SJCRH30 (cell line): ENCODE measurements at regions not wholly inside any gene's neighbourhood (a gene's known extent, or its start where the extent isn't known, plus 50 kb on each side); places are given as distances from the start of the nearest gene placed in this dataset.
A peak's percentile ranks its signal among the peaks of the same experiment; 100 is the strongest.

Experiments
- DNase-seq, 2 experiments: peaks; one replicate each; pipeline ENCODE4 v3.0.0-alpha.2; 2015 to 2020
- H3K27ac ChIP-seq: fragments of 250-450 bp; sonication (Bioruptor Pico); 2 replicates; pipeline ENCODE4 v1.5.1; 2020; ENCODE audit warnings: mild to moderate bottlenecking, moderate library complexity
- H3K27me3 ChIP-seq: fragments of 250-450 bp; sonication (Bioruptor Pico); 2 replicates; pipeline ENCODE4 v1.5.1; 2020; ENCODE audit warnings: mild to moderate bottlenecking, moderate library complexity
- H3K36me3 ChIP-seq: fragments of 250-450 bp; sonication (Bioruptor Pico); 2 replicates; pipeline ENCODE4 v1.5.1; 2020; ENCODE audit warnings: mild to moderate bottlenecking, moderate library complexity
- H3K4me1 ChIP-seq: fragments of 250-450 bp; sonication (Bioruptor Pico); 2 replicates; pipeline ENCODE4 v1.5.1; 2020; ENCODE audit warnings: mild to moderate bottlenecking, moderate library complexity
- H3K4me3 ChIP-seq: fragments of 250-450 bp; sonication (Bioruptor Pico); 2 replicates; pipeline ENCODE4 v1.5.1; 2020; ENCODE audit warnings: mild to moderate bottlenecking, moderate library complexity
- H3K9me3 ChIP-seq: fragments of 250-450 bp; sonication (Bioruptor Pico); replicated peaks from 2 replicates; pipeline ENCODE4 v1.5.1; 2020; ENCODE audit warnings: mild to moderate bottlenecking, moderate library complexity

GRCh38 chr16:6690741-6691140 lies 641.9 kb upstream of the RBFOX1 start:
- H3K27me3 ChIP-seq: no peaks in the 10 kb centered on the region
- no peak for DNase-seq
- no peaks in the 10 kb centered on the region for H3K9me3 ChIP-seq

GRCh38 chr16:6689643-6690042 lies 643.0 kb upstream of the RBFOX1 start:
- no peaks in the 10 kb centered on the region for H3K9me3 ChIP-seq
- H3K4me3 ChIP-seq: no peak overlapping the region
- H3K4me1 ChIP-seq: no peaks in the 10 kb centered on the region
- no peak overlapping the region for H3K27ac ChIP-seq
- H3K36me3 ChIP-seq: no peaks in the 10 kb centered on the region
- H3K27me3 ChIP-seq: no peaks in the 10 kb centered on the region
- DNase-seq: no peak

More at GRCh38 chr16:6690741-6691140, 641.9 kb upstream of the RBFOX1 start:
- H3K4me3 ChIP-seq: no peak overlapping the region
- H3K36me3 ChIP-seq: no peaks in the 10 kb centered on the region
- H3K27ac ChIP-seq: no peak overlapping the region
- no peaks in the 10 kb centered on the region for H3K4me1 ChIP-seq

GRCh38 chr16:6687593-6687992 lies 645.1 kb upstream of the RBFOX1 start:
- Histone ChIP-seq H3K4me1 (no peaks in the 10 kb centered on the region), H3K9me3 (no peaks in the 10 kb centered on the region), H3K27ac (no peak overlapping the region), H3K36me3 (no peaks in the 10 kb centered on the region), H3K27me3 (no peaks in the 10 kb centered on the region), H3K4me3 (no peak overlapping the region)
- DNase-seq: no peak

GRCh38 chr16:6684076-6684673 lies 648.5 kb upstream of the RBFOX1 start:
- no peak overlapping the region for H3K27ac ChIP-seq
- peak in 1 of 2 experiments; percentile 34 for DNase-seq

GRCh38 chr16:6682142-6682811 lies 650.4 kb upstream of the RBFOX1 start:
- DNase-seq: peak; percentile 22 to 47
- Histone ChIP-seq H3K4me1 (no peaks in the 10 kb centered on the region), H3K4me3 (no peak overlapping the region), H3K27ac (no peak overlapping the region), H3K27me3 (no peaks in the 10 kb centered on the region), H3K36me3 (no peaks in the 10 kb centered on the region), H3K9me3 (no peaks in the 10 kb centered on the region)

More at GRCh38 chr16:6684076-6684673, 648.5 kb upstream of the RBFOX1 start:
- Histone ChIP-seq H3K36me3 (no peaks in the 10 kb centered on the region), H3K4me1 (no peaks in the 10 kb centered on the region), H3K27me3 (no peaks in the 10 kb centered on the region), H3K4me3 (no peak overlapping the region), H3K9me3 (no peaks in the 10 kb centered on the region)

- no peak overlapping the region for H3K27ac ChIP-seq
- DNase-seq: no peak
- no peaks in the 10 kb centered on the region for H3K27me3 ChIP-seq
- no peak overlapping the region for H3K4me3 ChIP-seq
- no peaks in the 10 kb centered on the region for H3K4me1 ChIP-seq
- no peaks in the 10 kb centered on the region for H3K36me3 ChIP-seq
- H3K9me3 ChIP-seq: no peaks in the 10 kb centered on the region
Observed at GRCh38 chr16:6678586-6678985, 654.1 kb upstream of the RBFOX1 start.

GRCh38 chr16:6674071-6674470 lies 658.6 kb upstream of the RBFOX1 start:
- no peak for DNase-seq
- Histone ChIP-seq H3K27ac (no peak overlapping the region), H3K27me3 (no peaks in the 10 kb centered on the region), H3K4me1 (no peaks in the 10 kb centered on the region), H3K9me3 (no peaks in the 10 kb centered on the region), H3K4me3 (no peak overlapping the region), H3K36me3 (no peaks in the 10 kb centered on the region)

- H3K9me3 ChIP-seq: no peaks in the 10 kb centered on the region
- H3K36me3 ChIP-seq: no peaks in the 10 kb centered on the region
- no peaks in the 10 kb centered on the region for H3K4me1 ChIP-seq
- DNase-seq: no peak
- no peak overlapping the region for H3K27ac ChIP-seq
- no peaks in the 10 kb centered on the region for H3K27me3 ChIP-seq
- no peak overlapping the region for H3K4me3 ChIP-seq
Observed at GRCh38 chr16:6672507-6672906, 660.1 kb upstream of the RBFOX1 start.

GRCh38 chr16:6667393-6667792 lies 665.3 kb upstream of the RBFOX1 start:
- Histone ChIP-seq H3K27me3 (no peaks in the 10 kb centered on the region), H3K4me1 (no peaks in the 10 kb centered on the region), H3K4me3 (no peak overlapping the region), H3K36me3 (no peaks in the 10 kb centered on the region), H3K9me3 (no peaks in the 10 kb centered on the region), H3K27ac (no peak overlapping the region)
- DNase-seq: no peak

- H3K27me3 ChIP-seq: no peaks in the 10 kb centered on the region
- no peak overlapping the region for H3K27ac ChIP-seq
- H3K9me3 ChIP-seq: no peaks in the 10 kb centered on the region
- no peak overlapping the region for H3K4me3 ChIP-seq
- H3K36me3 ChIP-seq: no peaks in the 10 kb centered on the region
- no peaks in the 10 kb centered on the region for H3K4me1 ChIP-seq
- no peak for DNase-seq
Observed at GRCh38 chr16:6665126-6665525, 667.5 kb upstream of the RBFOX1 start.

- no peak for DNase-seq
- no peaks in the 10 kb centered on the region for H3K36me3 ChIP-seq
- no peaks in the 10 kb centered on the region for H3K4me1 ChIP-seq
- H3K27ac ChIP-seq: no peak overlapping the region
- H3K4me3 ChIP-seq: no peak overlapping the region
- H3K9me3 ChIP-seq: no peaks in the 10 kb centered on the region
- H3K27me3 ChIP-seq: no peaks in the 10 kb centered on the region
Observed at GRCh38 chr16:6663668-6664067, 669.0 kb upstream of the RBFOX1 start.

GRCh38 chr16:6656760-6657159 lies 675.9 kb upstream of the RBFOX1 start:
- no peak overlapping the region for H3K27ac ChIP-seq
- no peak for DNase-seq
- H3K4me1 ChIP-seq: no peaks in the 10 kb centered on the region
- no peaks in the 10 kb centered on the region for H3K27me3 ChIP-seq
- H3K36me3 ChIP-seq: no peaks in the 10 kb centered on the region
- H3K9me3 ChIP-seq: no peaks in the 10 kb centered on the region
- no peak overlapping the region for H3K4me3 ChIP-seq

GRCh38 chr16:6646891-6647290 lies 685.8 kb upstream of the RBFOX1 start:
- H3K27me3 ChIP-seq: no peaks in the 10 kb centered on the region
- no peak overlapping the region for H3K4me3 ChIP-seq
- H3K27ac ChIP-seq: no peak overlapping the region
- no peaks in the 10 kb centered on the region for H3K9me3 ChIP-seq
- no peaks in the 10 kb centered on the region for H3K4me1 ChIP-seq
- H3K36me3 ChIP-seq: no peaks in the 10 kb centered on the region
- no peak for DNase-seq

- no peaks in the 10 kb centered on the region for H3K36me3 ChIP-seq
- no peak overlapping the region for H3K27ac ChIP-seq
- no peaks in the 10 kb centered on the region for H3K27me3 ChIP-seq
- H3K4me3 ChIP-seq: no peak overlapping the region
- no peak for DNase-seq
- H3K4me1 ChIP-seq: no peaks in the 10 kb centered on the region
- H3K9me3 ChIP-seq: no peaks in the 10 kb centered on the region
Observed at GRCh38 chr16:6645768-6646568, 686.7 kb upstream of the RBFOX1 start.

GRCh38 chr16:6644916-6645315 lies 687.7 kb upstream of the RBFOX1 start:
- Histone ChIP-seq H3K9me3 (no peaks in the 10 kb centered on the region), H3K4me1 (no peaks in the 10 kb centered on the region), H3K27me3 (no peaks in the 10 kb centered on the region), H3K27ac (no peak overlapping the region), H3K36me3 (no peaks in the 10 kb centered on the region), H3K4me3 (no peak overlapping the region)
- no peak for DNase-seq
